Panc1 (cell line): ENCODE measurements at regions not wholly inside any gene's neighbourhood (a gene's known extent, or its start where the extent isn't known, plus 50 kb on each side); places are given as distances from the start of the nearest gene placed in this dataset.

Experiments
- ATAC-seq: fragments of 200-7000 bp; cut with Tn5 transposase; 2 replicates; pipeline ENCODE4 v1.9.1; 2020; ENCODE audit warnings: mild to moderate bottlenecking, moderate library complexity
- BruUV-seq: library from RNA; stranded (reverse); fragments of 400-500 nt; replicated peaks from 2 replicates; lab custom pipeline; 2021; lab: Mats Ljungman, UMichigan
- CTCF ChIA-PET: fragments of 300-600 bp; sonication (Branson Sonifier 250); formaldehyde crosslinking; loops from one replicate; lab custom pipeline; 2022; ENCODE audit warnings: antibody characterized with exemption; lab: Charles Lee
- POLR2A ChIA-PET: fragments of 300-600 bp; sonication (Branson Sonifier 250); formaldehyde crosslinking; loops from one replicate; lab custom pipeline; 2022; ENCODE audit warnings: antibody characterized with exemption; lab: Charles Lee
- DNase-seq: peaks from one replicate; pipeline ENCODE4 v3.0.0-alpha.2; 2010; ENCODE audit warnings: low read depth, low spot score
- H3K27ac ChIP-seq: 2 replicates; pipeline ENCODE4 v1.5.1; 2011; ENCODE audit warnings: mild to moderate bottlenecking, low read length, inconsistent platforms
- H3K27me3 ChIP-seq: fragments of 200-500 bp; sonication (Bioruptor generic); 2 replicates; pipeline ENCODE4 v1.6.0; 2014; ENCODE audit warnings: low read length, inconsistent platforms; ENCODE audit not compliant: control insufficient read depth, insufficient read depth
- H3K36me3 ChIP-seq: fragments of 200-500 bp; sonication (Bioruptor generic); 2 replicates; pipeline ENCODE4 v1.5.1; 2014; ENCODE audit warnings: inconsistent platforms, mild to moderate bottlenecking, low read length, moderate library complexity; ENCODE audit not compliant: control insufficient read depth, insufficient read depth
- H3K4me1 ChIP-seq: 2 replicates; pipeline ENCODE4 v1.5.1; 2011; ENCODE audit warnings: inconsistent platforms, mild to moderate bottlenecking, low read length, moderate library complexity; ENCODE audit not compliant: control insufficient read depth, insufficient read depth
- H3K4me3 ChIP-seq, 2 experiments: 2 replicates each; pipeline ENCODE4 v1.5.1; 2011 to 2012; ENCODE audit warnings: low read depth in 2 of 2, low read length in 2 of 2, mild to moderate bottlenecking in 2 of 2, inconsistent platforms in 1 of 2, moderate library complexity in 1 of 2
- H3K9me3 ChIP-seq: fragments of 200-500 bp; sonication (Bioruptor generic); 2 replicates; pipeline ENCODE4 v1.5.1; 2014; ENCODE audit warnings: low read depth, mild to moderate bottlenecking, inconsistent platforms, low read length, moderate library complexity; ENCODE audit not compliant: control insufficient read depth, insufficient read depth
- CTCF ChIP-seq: fragments of 450-650 bp; IDR thresholded peaks from 2 replicates; pipeline ENCODE4 v1.5.1; 2017; ENCODE audit warnings: mild to moderate bottlenecking
- POLR2AphosphoS5 ChIP-seq: IDR thresholded peaks from 2 replicates; pipeline ENCODE4 v1.6.1; 2012; ENCODE audit warnings: mild to moderate bottlenecking, low read depth, low read length, moderate library complexity
- REST ChIP-seq, 2 experiments: IDR thresholded peaks; 2 replicates each; pipeline ENCODE4 v1.6.1; 2011 to 2012; ENCODE audit warnings: low read depth in 2 of 2, control low read depth in 1 of 2, low read length in 1 of 2, mild to moderate bottlenecking in 1 of 2, moderate library complexity in 1 of 2; ENCODE audit not compliant: insufficient read depth in 1 of 2
- SIN3A ChIP-seq: IDR thresholded peaks from 2 replicates; pipeline ENCODE4 v1.6.1; 2012; ENCODE audit warnings: low read depth, mild to moderate bottlenecking, low read length, moderate library complexity, borderline replicate concordance; ENCODE audit not compliant: insufficient read depth
- TCF7L2 ChIP-seq: IDR thresholded peaks from 2 replicates; pipeline ENCODE4 v1.6.1; 2011; ENCODE audit warnings: mild to moderate bottlenecking, low read depth, low read length, inconsistent platforms
- in situ Hi-C: cut with HindIII; loops from 2 replicates; pipeline ENCODE4 v1.10.0; 2016; ENCODE audit warnings: low sequenced_read_pairs, low pct_unique_long_range_greater_than_20kb
- intact Hi-C: fragments of 100-400 bp; cut with micrococcal nuclease; formaldehyde crosslinking; loops from one replicate; pipeline ENCODE4 v1.10.0; 2022; ENCODE audit not compliant: unreplicated experiment

- no peak overlapping the region for H3K4me3 ChIP-seq
- DNase-seq (no peak), ATAC-seq (no peak)
- ChIA-PET CTCF (no interaction called here), POLR2A (no interaction called here)
- H3K27ac ChIP-seq: no peak overlapping the region
- TF ChIP-seq TCF7L2: no peak
- no peak for TF ChIP-seq CTCF
- TF ChIP-seq POLR2AphosphoS5: no peak
- no peak for TF ChIP-seq SIN3A
- TF ChIP-seq REST (IDR thresholded peaks at IDR 0.05; ENCODE audit: insufficient read depth in 1 of 2, low read depth in 2 of 2, low read length in 1 of 2): no peak
- in situ Hi-C loops (no loop called here), intact Hi-C loops (no loop called here)
- BruUV-seq: no TSS peak
- no peaks in the 10 kb centered on the region for H3K4me1 ChIP-seq
- H3K9me3 ChIP-seq: no peaks in the 10 kb centered on the region
- H3K36me3 ChIP-seq: no peaks in the 10 kb centered on the region
- no peaks in the 10 kb centered on the region for H3K27me3 ChIP-seq
These were observed 300.1 kb downstream of the PAX1 start for GRCh38 chr20:22005535-22005934.

DNA sequence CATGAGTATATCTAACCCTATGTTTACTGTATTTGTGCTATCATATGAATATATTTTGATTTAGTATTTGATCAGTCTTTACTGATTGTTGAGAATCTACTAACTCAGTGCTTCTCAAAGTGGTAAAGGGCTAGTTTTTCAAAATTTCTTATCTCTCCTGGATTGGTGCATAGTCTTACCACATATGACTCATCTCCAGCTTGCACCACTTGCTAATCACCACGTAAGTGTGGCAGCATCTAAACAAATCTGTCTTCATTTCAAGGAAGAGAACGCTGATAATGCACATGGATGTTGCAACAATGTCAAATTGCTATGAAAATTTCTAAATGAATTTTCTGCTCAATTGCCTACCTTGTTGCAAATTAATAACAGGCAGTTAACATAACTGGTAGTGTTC lies 299.5 kb downstream of the PAX1 start:
- no TSS peak for BruUV-seq
- DNase-seq: no peak

More for the DNA sequence above, 299.5 kb downstream of the PAX1 start:
- no peaks in the 10 kb centered on the region for H3K27me3 ChIP-seq
- CTCF ChIA-PET: no interaction called here
- TF ChIP-seq SIN3A: no peak
- no peak for TF ChIP-seq TCF7L2
- TF ChIP-seq REST (IDR thresholded peaks at IDR 0.05; ENCODE audit: insufficient read depth in 1 of 2, low read depth in 2 of 2, low read length in 1 of 2): no peak
- TF ChIP-seq POLR2AphosphoS5: no peak
- TF ChIP-seq CTCF: no peak
- ATAC-seq: no peak
- H3K36me3 ChIP-seq: no peaks in the 10 kb centered on the region
- in situ Hi-C loops (no loop called here), intact Hi-C loops (no loop called here)
- POLR2A ChIA-PET: no interaction called here
- H3K9me3 ChIP-seq: no peaks in the 10 kb centered on the region
- H3K27ac ChIP-seq: no peak overlapping the region
- H3K4me1 ChIP-seq: no peaks in the 10 kb centered on the region
- no peak overlapping the region for H3K4me3 ChIP-seq
